Liver (tissue), 3 donors: ENCODE measurements at regions not wholly inside any gene's neighbourhood (a gene's known extent, or its start where the extent isn't known, plus 50 kb on each side); places are given as distances from the start of the nearest gene placed in this dataset.

Experiments
- ATF3 ChIP-seq: IDR thresholded peaks from 2 replicates; pipeline ENCODE4 v1.6.1; 2016; ENCODE audit warnings: antibody characterized with exemption
- FOXA2 ChIP-seq: IDR thresholded peaks from 2 replicates; pipeline ENCODE4 v1.6.1; 2016; ENCODE audit warnings: antibody characterized with exemption
- GABPA ChIP-seq, 2 donors: IDR thresholded peaks in 1 of 2; conservative IDR thresholded peaks in 1 of 2; 2 replicates each; pipeline ENCODE4 v1.6.1; 2016; ENCODE audit warnings: antibody characterized with exemption in 2 of 2, mild to moderate bottlenecking in 1 of 2, moderate library complexity in 1 of 2
- MAX ChIP-seq: IDR thresholded peaks from 2 replicates; pipeline ENCODE4 v1.6.1; 2016; ENCODE audit warnings: antibody characterized with exemption
- RAD21 ChIP-seq, 2 donors: IDR thresholded peaks; 2 replicates each; pipeline ENCODE4 v1.6.1; 2016; ENCODE audit warnings: antibody characterized with exemption in 2 of 2, mild to moderate bottlenecking in 2 of 2
- TF ChIP-seq, protein P1 (sequence below): fragments of 150-350 bp; IDR thresholded peaks from 2 replicates; pipeline ENCODE4 v1.5.1; 2017; ENCODE audit warnings: improper control_type of control experiment, low read depth, low read length; ENCODE audit not compliant: missing input control
- donor health status: healthy.
- donor health status: healthy.

DNA sequence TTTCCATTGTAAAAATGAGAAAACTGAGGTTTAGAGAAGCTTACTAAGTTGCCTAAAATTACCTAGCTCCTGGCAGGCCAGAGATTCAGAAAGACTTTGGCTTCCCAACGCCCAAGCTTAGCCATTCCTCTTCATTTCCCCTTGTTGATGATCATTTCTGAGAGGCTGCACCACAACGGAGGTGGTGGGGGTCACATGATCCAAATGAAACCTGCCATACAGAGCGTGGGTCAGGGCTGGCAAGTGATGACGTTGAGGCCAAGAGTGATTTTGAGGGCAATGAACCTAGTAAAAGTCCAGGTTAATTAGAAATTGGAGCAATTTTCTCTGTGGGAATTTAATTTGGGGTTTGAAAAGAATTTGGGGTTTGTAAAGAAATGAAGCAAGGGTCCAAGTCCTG, 109.9 kb downstream of the TMEM182 start:
- TF ChIP-seq ATF3 (no peak), GABPA (IDR thresholded peaks at IDR 0.05 in 1 of 2, conservative IDR thresholded peaks at IDR 0.05 in 1 of 2) (no peak), FOXA2 (no peak), RAD21 (IDR thresholded peaks at IDR 0.05) (no peak), MAX (no peak)
- TF ChIP-seq, protein P1, sequence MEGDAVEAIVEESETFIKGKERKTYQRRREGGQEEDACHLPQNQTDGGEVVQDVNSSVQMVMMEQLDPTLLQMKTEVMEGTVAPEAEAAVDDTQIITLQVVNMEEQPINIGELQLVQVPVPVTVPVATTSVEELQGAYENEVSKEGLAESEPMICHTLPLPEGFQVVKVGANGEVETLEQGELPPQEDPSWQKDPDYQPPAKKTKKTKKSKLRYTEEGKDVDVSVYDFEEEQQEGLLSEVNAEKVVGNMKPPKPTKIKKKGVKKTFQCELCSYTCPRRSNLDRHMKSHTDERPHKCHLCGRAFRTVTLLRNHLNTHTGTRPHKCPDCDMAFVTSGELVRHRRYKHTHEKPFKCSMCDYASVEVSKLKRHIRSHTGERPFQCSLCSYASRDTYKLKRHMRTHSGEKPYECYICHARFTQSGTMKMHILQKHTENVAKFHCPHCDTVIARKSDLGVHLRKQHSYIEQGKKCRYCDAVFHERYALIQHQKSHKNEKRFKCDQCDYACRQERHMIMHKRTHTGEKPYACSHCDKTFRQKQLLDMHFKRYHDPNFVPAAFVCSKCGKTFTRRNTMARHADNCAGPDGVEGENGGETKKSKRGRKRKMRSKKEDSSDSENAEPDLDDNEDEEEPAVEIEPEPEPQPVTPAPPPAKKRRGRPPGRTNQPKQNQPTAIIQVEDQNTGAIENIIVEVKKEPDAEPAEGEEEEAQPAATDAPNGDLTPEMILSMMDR = no peak
